GM23248 (cell line): ENCODE measurements at regions not wholly inside any gene's neighbourhood (a gene's known extent, or its start where the extent isn't known, plus 50 kb on each side); places are given as distances from the start of the nearest gene placed in this dataset.

ENCODE experiments used
- EZH2 ChIP-seq: fragments of 200-600 bp; sonication (generic); IDR thresholded peaks from 2 replicates; pipeline ENCODE4 v1.6.1; 2018; ENCODE audit warnings: antibody characterized with exemption, mild to moderate bottlenecking; ENCODE audit not compliant: insufficient read depth, poor library complexity, severe bottlenecking
- EZH2phosphoT487 ChIP-seq: fragments of 200-600 bp; sonication (generic); IDR thresholded peaks from 2 replicates; pipeline ENCODE4 v1.6.1; 2018; ENCODE audit warnings: antibody characterized with exemption, moderate library complexity, mild to moderate bottlenecking, low read depth; ENCODE audit not compliant: insufficient read depth

GRCh38 chr6:102798636-102799035, 1405.1 kb downstream of the GRIK2 start:
- no peak for TF ChIP-seq EZH2
- TF ChIP-seq EZH2phosphoT487, result no peak
